AG04450 (cell line): ENCODE measurements at regions not wholly inside any gene's neighbourhood (a gene's known extent, or its start where the extent isn't known, plus 50 kb on each side); places are given as distances from the start of the nearest gene placed in this dataset.
"Not testable (repeated sequence)": the region's sequence is repeated elsewhere in the genome, so short reads cannot be mapped to it uniquely, and the experiment has no call there.

ENCODE experiments used
- CTCF ChIA-PET: fragments of 300-600, 350-600 bp; formaldehyde crosslinking; extraction: SDS; loops from one replicate; lab custom pipeline; 2022; ENCODE audit warnings: antibody characterized with exemption, inconsistent platforms; lab: Charles Lee
- POLR2A ChIA-PET: fragments of 350-600 bp; formaldehyde crosslinking; extraction: SDS; loops from one replicate; lab custom pipeline; 2021; ENCODE audit warnings: antibody characterized with exemption, inconsistent platforms; lab: Yijun Ruan, JAX
- DNase-seq: peaks from one replicate; pipeline ENCODE4 v3.0.0-alpha.2; 2011; ENCODE audit warnings: low read depth, low spot score
- H3K27ac ChIP-seq: one replicate; pipeline ENCODE4 v1.5.1; 2012; ENCODE audit warnings: low read depth, low read length, control low read depth
- H3K27me3 ChIP-seq: one replicate; pipeline ENCODE4 v1.6.0; 2012; ENCODE audit warnings: low read length; ENCODE audit not compliant: control insufficient read depth, insufficient read depth
- H3K4me3 ChIP-seq: 2 replicates; pipeline ENCODE4 v1.5.1; 2011; ENCODE audit warnings: mild to moderate bottlenecking, low read depth, low read length, control low read depth
- H3K9me3 ChIP-seq: 2 replicates; pipeline ENCODE4 v1.5.1; 2012; ENCODE audit warnings: low read length; ENCODE audit not compliant: control insufficient read depth, insufficient read depth
- TF ChIP-seq, protein P1 (sequence below): IDR thresholded peaks from 2 replicates; pipeline ENCODE4 v1.5.1; 2011; ENCODE audit warnings: low read depth, low read length, control low read depth, inconsistent platforms

DNA sequence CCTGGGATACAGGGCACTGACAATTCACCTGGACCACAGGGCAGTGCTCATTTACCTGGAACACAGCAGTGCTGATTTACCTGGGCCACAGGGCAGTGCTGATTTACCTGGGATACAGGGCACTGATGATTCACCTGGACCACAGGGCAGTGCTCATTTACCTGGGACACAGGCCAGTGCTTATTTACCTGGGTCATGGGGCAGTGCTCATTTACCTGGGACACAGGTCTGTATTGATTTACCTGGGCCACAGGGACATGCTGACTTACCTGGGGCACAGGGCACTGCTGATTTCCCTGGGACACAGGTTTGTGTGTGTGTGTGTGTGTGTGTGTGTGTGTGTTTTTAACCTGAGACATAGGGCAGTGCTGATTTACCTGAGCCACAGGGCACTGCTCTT lies 261.7 kb downstream of the MATN1 start:
- POLR2A ChIA-PET, result no interaction called here
- CTCF ChIA-PET, result no interaction called here
- no peak for DNase-seq

DNA sequence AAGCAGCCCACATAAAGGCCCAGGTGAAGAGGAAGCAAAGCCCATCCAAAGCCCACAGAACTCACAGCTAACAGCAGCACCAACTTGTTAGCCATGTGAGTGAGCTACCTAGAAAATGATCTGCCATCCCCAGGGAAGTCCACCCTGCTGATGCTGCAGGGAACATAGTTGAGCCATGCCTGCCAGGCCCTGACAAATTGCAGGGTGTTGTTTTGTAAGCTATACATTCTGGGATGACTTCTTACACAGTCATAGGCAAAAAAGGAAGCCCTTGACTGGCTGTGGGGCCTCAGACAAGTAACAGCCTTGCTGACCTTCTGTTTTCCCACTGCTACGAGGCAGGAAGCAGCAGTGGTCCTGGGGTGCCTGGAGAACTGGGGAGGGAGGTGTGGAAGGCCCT lies 262.7 kb downstream of the MATN1 start:
- no peaks in the 10 kb centered on the region for H3K27me3 ChIP-seq
- no peaks in the 10 kb centered on the region; the same call in 1 of the 2 replicates for H3K9me3 ChIP-seq
- DNase-seq, result no peak
- ChIA-PET POLR2A (no interaction called here), CTCF (no interaction called here)
- no peak overlapping the region for H3K4me3 ChIP-seq
- no peak overlapping the region for H3K27ac ChIP-seq
- TF ChIP-seq, protein P1, sequence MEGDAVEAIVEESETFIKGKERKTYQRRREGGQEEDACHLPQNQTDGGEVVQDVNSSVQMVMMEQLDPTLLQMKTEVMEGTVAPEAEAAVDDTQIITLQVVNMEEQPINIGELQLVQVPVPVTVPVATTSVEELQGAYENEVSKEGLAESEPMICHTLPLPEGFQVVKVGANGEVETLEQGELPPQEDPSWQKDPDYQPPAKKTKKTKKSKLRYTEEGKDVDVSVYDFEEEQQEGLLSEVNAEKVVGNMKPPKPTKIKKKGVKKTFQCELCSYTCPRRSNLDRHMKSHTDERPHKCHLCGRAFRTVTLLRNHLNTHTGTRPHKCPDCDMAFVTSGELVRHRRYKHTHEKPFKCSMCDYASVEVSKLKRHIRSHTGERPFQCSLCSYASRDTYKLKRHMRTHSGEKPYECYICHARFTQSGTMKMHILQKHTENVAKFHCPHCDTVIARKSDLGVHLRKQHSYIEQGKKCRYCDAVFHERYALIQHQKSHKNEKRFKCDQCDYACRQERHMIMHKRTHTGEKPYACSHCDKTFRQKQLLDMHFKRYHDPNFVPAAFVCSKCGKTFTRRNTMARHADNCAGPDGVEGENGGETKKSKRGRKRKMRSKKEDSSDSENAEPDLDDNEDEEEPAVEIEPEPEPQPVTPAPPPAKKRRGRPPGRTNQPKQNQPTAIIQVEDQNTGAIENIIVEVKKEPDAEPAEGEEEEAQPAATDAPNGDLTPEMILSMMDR, result no peak

More for the DNA sequence above, 261.7 kb downstream of the MATN1 start:
- Histone ChIP-seq H3K9me3 (no peaks in the 10 kb centered on the region; the same call in 1 of the 2 replicates), H3K27ac (no peak overlapping the region), H3K4me3 (no peak overlapping the region), H3K27me3 (no peaks in the 10 kb centered on the region)
- TF ChIP-seq, protein P1, result no peak

DNA sequence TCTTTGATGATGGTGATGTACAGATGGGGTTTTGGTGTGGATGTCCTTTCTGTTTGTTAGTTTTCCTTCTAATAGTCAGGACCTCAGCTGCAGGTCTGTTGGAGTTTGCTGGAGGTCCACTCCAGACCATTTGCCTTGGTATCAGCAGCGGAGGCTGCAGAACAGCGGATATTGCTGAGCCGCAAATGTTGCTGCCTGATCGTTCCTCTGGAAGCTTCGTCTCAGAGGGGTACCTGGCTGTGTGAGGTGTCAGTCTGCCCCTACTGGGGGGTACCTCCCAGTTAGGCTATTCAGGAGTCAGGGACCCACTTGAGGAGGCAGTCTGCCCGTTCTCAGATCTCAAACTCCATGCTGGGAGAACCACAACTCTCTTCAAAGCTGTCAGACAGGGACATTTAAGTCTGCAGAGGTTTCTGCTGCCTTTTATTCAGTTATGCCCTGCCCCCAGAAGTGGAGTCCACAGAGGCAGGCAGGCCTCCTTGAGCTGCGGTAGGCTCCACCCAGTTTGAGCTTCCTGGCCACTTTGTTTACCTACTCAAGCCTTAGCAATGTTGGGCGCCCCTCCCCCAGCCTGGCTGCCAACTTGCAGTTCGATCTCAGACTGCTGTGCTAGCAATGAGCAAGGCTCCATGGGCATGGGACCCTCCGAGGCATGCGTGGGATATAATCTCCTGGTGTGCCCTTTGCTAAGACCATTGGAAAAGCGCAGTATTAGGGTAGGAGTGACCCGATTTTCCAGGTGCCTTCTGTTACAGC lies 264.5 kb downstream of the MATN1 start:
- H3K4me3 ChIP-seq, DNase-seq, CTCF ChIA-PET, H3K27me3 ChIP-seq, H3K9me3 ChIP-seq, H3K27ac ChIP-seq, POLR2A ChIA-PET: not testable (repeated sequence)

DNA sequence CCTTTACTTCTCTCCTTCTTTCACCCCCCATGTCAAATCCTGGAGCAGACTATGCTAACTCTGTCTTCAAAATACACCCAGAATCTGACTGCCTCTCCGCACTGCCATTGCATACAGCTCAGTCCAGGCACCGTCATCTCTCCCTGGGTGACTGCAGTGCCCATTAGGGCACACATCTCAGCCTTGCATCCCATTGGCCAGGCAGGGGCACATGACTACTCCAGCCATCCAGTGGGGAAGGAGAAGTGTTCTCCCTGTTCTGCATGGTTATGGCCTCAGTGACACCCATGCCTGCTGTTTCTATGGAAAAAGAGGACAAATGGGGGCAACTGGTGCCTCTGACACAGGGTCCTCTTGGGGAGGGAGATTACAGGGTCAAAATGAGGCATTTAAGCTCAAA lies 270.5 kb downstream of the MATN1 start:
- H3K9me3 ChIP-seq, result no peaks in the 10 kb centered on the region
- H3K27ac ChIP-seq, result no peak overlapping the region
- TF ChIP-seq, protein P1, result no peak
- DNase-seq, result no peak
- ChIA-PET CTCF (no interaction called here), POLR2A (no interaction called here)
- H3K4me3 ChIP-seq, result no peak overlapping the region
- H3K27me3 ChIP-seq, result no peaks in the 10 kb centered on the region

DNA sequence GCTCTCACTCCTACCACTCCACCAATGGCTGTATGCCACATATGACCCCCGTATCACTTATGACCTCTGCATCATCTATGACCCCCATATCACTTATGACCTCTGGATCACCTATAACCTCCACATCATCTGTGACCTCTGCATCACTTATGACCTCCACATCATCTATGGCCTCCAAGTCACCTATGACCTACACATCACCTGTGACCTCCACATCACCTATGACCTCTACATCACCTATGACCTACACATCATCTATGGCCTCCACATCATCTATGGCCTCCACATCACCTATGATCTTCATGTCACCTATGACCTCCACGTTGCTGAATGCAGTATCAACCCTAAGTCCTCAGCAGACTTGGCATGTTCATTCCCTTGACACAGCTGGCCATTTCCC lies 271.2 kb downstream of the MATN1 start:
- Histone ChIP-seq H3K9me3 (no peaks in the 10 kb centered on the region), H3K27me3 (no peaks in the 10 kb centered on the region), H3K4me3 (no peak overlapping the region), H3K27ac (no peak overlapping the region)
- POLR2A ChIA-PET, result no interaction called here
- TF ChIP-seq, protein P1, result no peak
- CTCF ChIA-PET, result no interaction called here
- no peak for DNase-seq
